ENCODE measurements at regions not wholly inside any gene's neighbourhood (a gene's known extent, or its start where the extent isn't known, plus 50 kb on each side); places are given as distances from the start of the nearest gene placed in this dataset.
"Not testable (repeated sequence)": the region's sequence is repeated elsewhere in the genome, so short reads cannot be mapped to it uniquely, and the experiment has no call there.

DNA sequence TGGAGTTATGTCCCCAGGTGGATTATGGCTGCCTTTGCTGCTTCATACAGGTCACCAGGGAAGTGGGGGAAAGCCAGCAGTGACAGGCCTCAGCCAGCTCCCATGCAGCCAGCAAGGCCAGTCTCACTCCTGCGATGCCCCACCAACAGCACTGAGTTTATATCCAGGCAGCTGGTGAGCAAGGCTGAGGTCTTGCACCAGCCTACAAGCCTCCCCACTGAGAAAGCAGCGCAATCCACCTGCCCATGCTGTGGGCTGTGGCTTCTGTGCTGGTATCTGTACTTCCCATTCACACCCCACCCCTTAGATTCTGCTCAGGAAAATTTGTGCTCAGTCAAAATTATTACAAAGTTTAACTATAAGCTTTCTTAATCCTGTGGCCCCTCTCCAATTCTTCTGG lies 153.5 kb downstream of the HHIP start:
- Mint-ChIP-seq H3K4me1 (no peaks in the 10 kb centered on the region), H3K27ac (no peak overlapping the region), H3K27me3 (no peaks in the 10 kb centered on the region), H3K9me3 (peaks cover 6% of the 10 kb centered on the region), H3K4me3 (no peak overlapping the region), H3K36me3 (no peaks in the 10 kb centered on the region)
- no peak for DNase-seq

DNA sequence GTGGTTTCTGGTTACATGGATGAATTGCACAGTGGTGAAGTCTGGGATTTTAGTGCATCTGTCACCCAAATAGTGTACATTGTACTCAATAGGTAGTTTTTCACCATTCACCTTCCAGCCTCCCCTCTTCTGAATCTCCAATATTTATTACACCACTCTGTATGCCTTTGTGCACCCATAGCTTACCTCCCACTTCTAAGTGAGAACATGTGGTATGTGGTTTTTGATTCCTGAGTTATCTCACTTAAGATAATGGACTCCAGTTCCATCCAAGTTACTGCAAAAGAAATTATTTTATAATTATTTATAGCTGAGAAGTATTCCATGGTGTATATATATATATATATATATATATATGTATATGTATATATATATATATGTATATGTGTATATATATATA lies 155.8 kb downstream of the HHIP start:
- no peak overlapping the region for H3K4me3 Mint-ChIP-seq
- no peaks in the 10 kb centered on the region for H3K36me3 Mint-ChIP-seq
- no peaks in the 10 kb centered on the region for H3K27me3 Mint-ChIP-seq
- peaks cover 4% of the 10 kb centered on the region for H3K9me3 Mint-ChIP-seq
- no peak for DNase-seq
- H3K4me1 Mint-ChIP-seq = no peaks in the 10 kb centered on the region
- H3K27ac Mint-ChIP-seq = no peak overlapping the region

DNA sequence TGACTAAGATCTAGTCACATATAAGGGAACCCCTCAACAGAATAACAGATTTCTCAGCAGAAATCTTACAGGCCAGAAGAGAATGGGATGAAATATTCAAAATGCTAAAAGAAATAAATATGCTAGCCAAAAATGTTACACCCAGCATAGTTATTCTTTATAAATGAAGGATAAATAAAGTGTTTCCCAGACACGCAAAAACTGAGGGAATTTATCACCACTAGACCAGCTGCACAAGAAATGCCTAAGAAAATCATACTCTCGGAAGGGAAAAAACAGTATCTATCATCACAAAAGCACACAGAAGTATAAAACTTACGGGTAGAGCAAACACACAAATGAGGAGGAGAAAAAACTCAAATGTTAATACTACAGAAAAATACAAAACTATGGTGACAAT lies 162.1 kb downstream of the HHIP start:
- no peak for DNase-seq
- Mint-ChIP-seq H3K27me3 (no peaks in the 10 kb centered on the region), H3K27ac (no peak overlapping the region), H3K9me3 (peaks cover 17% of the 10 kb centered on the region), H3K4me3 (no peak overlapping the region), H3K4me1 (no peaks in the 10 kb centered on the region), H3K36me3 (no peaks in the 10 kb centered on the region)

DNA sequence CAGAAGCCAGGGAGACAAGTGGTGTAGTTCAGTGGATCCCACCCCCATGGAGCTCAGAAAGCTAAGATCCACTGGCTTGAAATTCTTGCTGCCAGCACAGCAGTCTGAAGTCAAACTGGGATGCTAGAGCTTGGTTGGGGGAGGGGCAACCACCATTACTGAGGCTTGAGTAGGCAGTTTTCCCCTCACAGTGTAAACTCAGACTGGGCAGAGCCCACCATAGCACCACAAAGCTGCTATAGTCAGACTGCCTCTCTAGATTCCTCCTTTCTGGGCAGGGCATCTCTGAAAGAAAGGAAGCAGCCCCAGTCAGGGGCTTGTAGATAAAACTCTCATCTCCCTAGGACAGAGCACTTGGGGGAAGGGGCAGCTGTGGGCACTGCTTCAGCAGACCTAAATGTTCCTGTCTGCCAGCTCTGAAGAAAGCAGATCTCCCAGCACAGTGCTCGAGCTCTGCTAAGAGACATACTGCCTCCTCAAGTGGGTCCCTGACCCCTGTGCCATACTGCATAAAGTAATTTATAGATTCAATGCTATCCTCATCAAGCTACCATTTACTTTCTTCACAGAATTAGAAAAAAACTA lies 163.2 kb downstream of the HHIP start:
- no peaks in the 10 kb centered on the region for H3K4me1 Mint-ChIP-seq
- no peaks in the 10 kb centered on the region for H3K36me3 Mint-ChIP-seq
- H3K4me3 Mint-ChIP-seq = no peak overlapping the region
- no peaks in the 10 kb centered on the region for H3K27me3 Mint-ChIP-seq
- H3K9me3 Mint-ChIP-seq = peaks cover 18% of the 10 kb centered on the region
- DNase-seq = no peak
- H3K27ac Mint-ChIP-seq = no peak overlapping the region

DNA sequence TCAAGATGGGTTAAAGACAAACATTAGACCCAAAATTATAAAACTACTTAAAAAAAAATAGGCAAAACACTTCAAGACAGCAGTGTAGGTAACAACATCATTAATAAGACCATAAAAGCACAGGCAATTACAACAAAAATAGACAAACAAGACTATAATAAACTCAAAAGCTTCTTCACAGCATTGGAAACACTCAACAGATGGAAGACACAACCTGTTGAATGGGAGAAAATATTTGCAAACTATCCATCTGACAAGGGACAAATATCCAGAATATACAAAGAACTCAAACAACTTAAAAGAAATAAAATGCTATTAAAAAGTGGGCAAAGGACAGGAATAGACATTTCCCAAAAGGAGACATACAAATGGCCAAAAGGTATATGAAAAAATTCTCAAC lies 170.7 kb downstream of the HHIP start:
- no peak overlapping the region for H3K27ac Mint-ChIP-seq
- H3K4me3 Mint-ChIP-seq = no peak overlapping the region
- H3K27me3 Mint-ChIP-seq = no peaks in the 10 kb centered on the region
- peaks cover 5% of the 10 kb centered on the region for H3K9me3 Mint-ChIP-seq
- H3K4me1 Mint-ChIP-seq = no peaks in the 10 kb centered on the region
- no peaks in the 10 kb centered on the region for H3K36me3 Mint-ChIP-seq
- DNase-seq = no peak

DNA sequence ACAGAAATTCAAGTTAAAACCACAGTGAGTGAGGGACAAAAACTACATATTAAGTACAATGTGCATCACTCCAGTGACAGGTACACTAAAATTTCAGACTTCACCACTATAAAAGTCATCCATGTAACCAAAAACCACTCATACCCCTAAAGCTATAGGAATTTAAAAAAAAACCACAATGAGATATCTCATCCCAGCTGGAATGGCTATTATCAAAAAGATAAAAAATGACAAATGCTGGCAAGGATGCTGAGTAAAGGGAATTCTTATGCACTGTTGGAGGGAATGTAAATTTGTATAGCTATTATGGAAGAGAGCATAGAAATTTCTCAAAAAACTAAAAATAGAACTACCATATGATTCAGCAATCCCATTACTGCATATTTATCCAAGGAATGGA lies 171.1 kb downstream of the HHIP start:
- no peaks in the 10 kb centered on the region for H3K27me3 Mint-ChIP-seq
- H3K36me3 Mint-ChIP-seq = no peaks in the 10 kb centered on the region
- H3K9me3 Mint-ChIP-seq = peaks cover 3% of the 10 kb centered on the region
- H3K4me3 Mint-ChIP-seq = no peak overlapping the region
- H3K4me1 Mint-ChIP-seq = no peaks in the 10 kb centered on the region
- no peak overlapping the region for H3K27ac Mint-ChIP-seq
- DNase-seq = no peak

DNA sequence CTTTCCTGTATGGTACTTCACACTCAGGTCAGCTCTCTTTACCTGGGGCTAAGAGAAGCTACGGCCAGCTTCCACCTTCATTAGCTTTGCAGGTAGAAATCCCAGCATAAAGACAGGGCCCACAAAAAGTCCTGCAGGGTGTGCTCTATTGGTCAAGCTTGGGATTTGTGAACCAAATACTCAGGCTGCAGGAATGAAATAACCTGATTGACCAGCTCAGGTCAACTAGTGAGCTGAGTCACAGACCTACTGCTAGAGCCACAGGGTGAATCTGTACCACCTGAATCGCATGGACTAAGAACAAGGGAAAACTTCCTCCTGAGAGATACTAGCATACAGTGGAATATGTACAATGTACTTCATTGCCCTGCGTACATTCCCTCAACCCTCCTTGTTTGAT lies 172.2 kb downstream of the HHIP start:
- Mint-ChIP-seq H3K27ac (no peak overlapping the region), H3K4me1 (no peaks in the 10 kb centered on the region), H3K4me3 (no peak overlapping the region), H3K36me3 (no peaks in the 10 kb centered on the region), H3K9me3 (peaks cover 2% of the 10 kb centered on the region), H3K27me3 (no peaks in the 10 kb centered on the region)
- no peak for DNase-seq

DNA sequence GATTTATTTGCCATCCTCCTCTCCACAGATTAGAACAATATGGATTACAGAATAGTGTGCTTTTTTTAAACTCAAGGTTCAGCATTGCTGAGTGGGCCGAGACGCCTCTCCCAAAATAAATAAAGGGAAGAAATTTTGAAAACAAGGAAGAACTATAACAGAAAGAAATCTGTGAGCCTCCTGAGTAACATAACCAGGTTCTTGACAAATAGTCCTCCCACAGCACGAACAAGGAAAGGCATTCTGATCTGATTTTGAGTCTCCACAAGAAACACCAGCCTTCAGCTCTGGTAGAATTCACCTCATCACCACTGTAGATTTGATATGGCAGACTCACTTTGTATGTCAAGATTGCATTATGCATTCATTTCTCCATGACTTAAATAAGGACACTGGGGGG lies 173.6 kb downstream of the HHIP start:
- Mint-ChIP-seq H3K4me1 (no peaks in the 10 kb centered on the region), H3K9me3 (peaks cover 2% of the 10 kb centered on the region), H3K36me3 (no peaks in the 10 kb centered on the region), H3K27ac (no peak overlapping the region), H3K27me3 (no peaks in the 10 kb centered on the region), H3K4me3 (no peak overlapping the region)
- DNase-seq = no peak

DNA sequence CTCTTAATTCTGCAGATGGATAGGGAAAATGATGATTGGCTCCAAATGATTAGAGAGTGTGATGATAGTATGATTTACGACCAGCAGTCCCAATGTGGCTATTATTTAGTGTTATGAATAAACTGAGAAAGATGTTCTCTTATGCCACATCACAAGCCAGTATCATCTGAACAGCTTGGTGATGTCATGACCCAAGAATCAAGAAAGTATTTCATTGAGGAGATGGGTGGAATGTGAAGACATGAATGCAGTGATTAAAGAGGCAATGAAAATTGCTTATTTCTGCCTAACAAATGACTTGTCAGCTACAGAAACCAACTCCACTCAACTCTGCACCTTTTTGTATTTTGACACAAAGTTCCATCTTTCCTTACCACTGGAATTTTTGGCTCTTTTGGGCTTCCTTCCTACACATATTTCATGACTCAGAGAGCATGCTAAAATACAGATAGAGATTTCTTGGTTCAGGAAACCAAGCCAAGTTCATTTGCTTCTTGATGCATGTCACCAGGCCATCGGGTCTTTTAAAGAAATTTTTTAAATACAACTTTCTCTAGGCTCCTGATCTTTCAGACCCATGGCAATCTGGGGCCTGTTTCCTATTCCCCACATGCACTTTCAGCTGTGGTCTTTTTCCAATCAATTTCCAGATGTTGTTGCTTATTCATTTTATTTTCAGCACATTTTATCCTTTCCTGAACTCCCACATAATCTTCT lies 174.2 kb downstream of the HHIP start:
- Mint-ChIP-seq H3K9me3 (peaks cover 2% of the 10 kb centered on the region), H3K4me3 (no peak overlapping the region), H3K4me1 (no peaks in the 10 kb centered on the region), H3K36me3 (no peaks in the 10 kb centered on the region), H3K27me3 (no peaks in the 10 kb centered on the region), H3K27ac (no peak overlapping the region)
- no peak for DNase-seq

DNA sequence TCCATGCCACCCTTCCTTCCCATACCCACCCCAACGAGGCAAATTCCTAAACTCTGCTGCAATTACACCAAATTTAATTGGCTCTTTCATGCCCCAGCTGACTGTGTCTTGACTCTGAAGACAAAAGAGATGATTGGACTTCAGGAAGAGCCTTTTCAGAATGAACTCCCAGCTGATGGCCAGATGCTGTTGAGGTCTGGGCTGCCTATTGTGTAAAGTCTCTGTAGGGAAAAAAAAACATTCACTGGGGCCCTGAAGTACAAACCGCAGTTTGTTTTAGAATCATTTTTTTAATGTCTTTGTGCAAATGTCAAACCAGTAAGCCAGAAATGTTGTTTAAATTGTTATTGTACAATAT lies 174.8 kb downstream of the HHIP start:
- Mint-ChIP-seq H3K4me3 (no peak overlapping the region), H3K27me3 (no peaks in the 10 kb centered on the region), H3K9me3 (peaks cover 2% of the 10 kb centered on the region), H3K36me3 (no peaks in the 10 kb centered on the region), H3K27ac (no peak overlapping the region), H3K4me1 (no peaks in the 10 kb centered on the region)
- DNase-seq = no peak

DNA sequence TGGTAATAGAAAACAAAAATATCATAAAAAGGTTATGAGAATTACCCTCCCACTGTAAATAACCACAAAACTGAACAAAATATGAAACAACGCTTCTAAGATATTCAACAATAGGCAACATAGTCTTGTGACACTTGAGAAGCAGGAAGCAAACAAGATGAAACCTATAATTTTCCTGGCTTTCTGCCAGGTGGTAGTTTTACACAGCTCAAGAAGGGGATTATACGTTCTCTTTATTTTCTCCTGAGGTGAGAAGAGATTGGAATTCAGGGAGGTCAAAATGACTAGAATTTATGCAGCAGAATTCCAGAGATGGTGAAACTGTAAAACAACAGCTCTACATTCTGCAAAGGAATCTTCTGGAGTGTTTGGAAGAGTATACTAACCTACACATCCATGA lies 186.0 kb downstream of the HHIP start:
- Mint-ChIP-seq H3K4me3 (no peak overlapping the region), H3K9me3 (no peaks in the 10 kb centered on the region), H3K36me3 (no peaks in the 10 kb centered on the region), H3K27ac (no peak overlapping the region), H3K27me3 (no peaks in the 10 kb centered on the region), H3K4me1 (no peaks in the 10 kb centered on the region)
- DNase-seq = no peak

DNA sequence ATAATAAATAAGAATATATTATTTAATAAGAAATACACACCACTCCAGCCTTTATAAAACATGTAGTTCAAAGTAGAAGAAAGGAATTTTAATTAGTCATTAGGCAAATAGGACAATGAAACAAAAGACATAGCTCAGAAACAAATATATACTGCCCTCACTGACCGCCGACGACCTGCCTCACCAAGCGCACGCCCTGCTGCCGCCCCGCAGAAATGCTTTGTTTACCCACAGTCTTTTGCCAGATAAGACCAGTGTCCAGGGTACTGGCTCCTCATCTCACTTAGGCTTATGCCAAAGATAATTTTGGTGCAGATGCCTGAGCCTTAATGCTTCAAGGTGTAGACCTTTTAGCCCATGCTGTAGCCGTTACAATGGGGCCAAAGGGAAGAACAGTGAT lies 199.5 kb downstream of the HHIP start:
- Mint-ChIP-seq H3K27me3 (no peaks in the 10 kb centered on the region), H3K9me3 (peaks cover 14% of the 10 kb centered on the region), H3K4me1 (no peaks in the 10 kb centered on the region), H3K4me3 (no peak overlapping the region), H3K27ac (no peak overlapping the region), H3K36me3 (no peaks in the 10 kb centered on the region)
- no peak for DNase-seq

DNA sequence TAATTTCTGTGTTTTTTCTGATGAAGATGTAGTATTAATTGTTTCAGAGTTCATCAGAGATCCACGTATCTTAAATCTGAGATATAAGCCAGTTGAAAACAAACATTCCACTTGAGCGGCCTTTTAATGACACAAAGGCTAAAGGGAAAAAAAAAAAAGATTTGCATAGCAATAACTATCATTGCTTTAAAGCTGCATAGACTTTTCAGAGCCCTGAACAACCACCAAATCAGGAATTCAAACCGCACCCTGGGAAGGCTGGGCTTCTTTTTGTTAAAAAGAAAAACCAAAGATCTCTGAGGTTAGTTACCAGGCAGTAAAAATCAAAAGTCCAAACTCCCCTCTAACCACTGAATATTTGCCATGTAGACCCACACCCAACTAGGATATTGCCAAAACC lies 206.0 kb downstream of the HHIP start:
- Mint-ChIP-seq H3K4me3 (no peak overlapping the region), H3K27me3 (no peaks in the 10 kb centered on the region), H3K4me1 (no peaks in the 10 kb centered on the region), H3K27ac (no peak overlapping the region), H3K36me3 (no peaks in the 10 kb centered on the region), H3K9me3 (no peaks in the 10 kb centered on the region)
- DNase-seq = no peak

DNA sequence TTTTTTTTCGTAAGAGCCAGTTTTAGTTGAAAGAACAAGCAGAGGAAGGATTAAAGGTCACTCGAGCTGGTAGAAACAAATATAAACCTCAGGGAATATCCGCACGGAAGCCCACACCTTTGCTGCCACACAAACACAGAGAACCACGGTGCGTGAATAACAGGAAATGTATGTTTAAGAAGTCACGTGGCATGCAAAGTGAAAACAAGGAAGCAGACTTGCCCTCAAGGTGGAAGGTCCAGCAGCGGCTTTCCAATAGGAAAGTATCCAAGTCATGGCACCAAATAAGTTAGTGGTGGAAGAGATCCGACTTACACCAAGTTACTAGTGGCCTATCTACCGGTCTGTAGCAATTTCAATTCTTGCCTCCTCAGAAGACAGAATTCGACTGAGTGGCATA lies 215.5 kb downstream of the HHIP start:
- no peaks in the 10 kb centered on the region for H3K4me1 Mint-ChIP-seq
- no peak for DNase-seq

DNA sequence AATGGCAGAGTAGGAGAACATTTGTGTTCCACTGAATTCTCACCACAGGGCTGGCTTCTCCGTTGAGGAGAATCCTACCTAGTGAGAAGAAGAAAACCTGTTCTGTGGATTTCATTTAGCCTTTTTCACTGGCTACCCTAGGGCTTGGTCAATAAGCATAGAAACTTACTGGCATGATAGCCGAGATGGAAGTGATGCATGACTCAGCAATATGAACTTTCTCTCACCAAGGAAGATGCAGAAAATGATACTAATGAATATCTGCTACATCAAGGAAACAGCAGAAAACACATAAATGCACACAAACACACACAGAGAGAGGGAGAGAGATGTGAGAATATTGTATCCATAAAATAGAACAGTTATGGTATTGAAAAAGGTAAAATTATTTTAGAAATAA lies 216.3 kb downstream of the HHIP start:
- no peak overlapping the region for H3K27ac Mint-ChIP-seq
- H3K36me3 Mint-ChIP-seq = no peaks in the 10 kb centered on the region
- H3K27me3 Mint-ChIP-seq = no peaks in the 10 kb centered on the region
- no peaks in the 10 kb centered on the region for H3K4me1 Mint-ChIP-seq
- no peak overlapping the region for H3K4me3 Mint-ChIP-seq
- peaks cover 18% of the 10 kb centered on the region for H3K9me3 Mint-ChIP-seq
- no peak for DNase-seq

More for the DNA sequence above, 215.5 kb downstream of the HHIP start:
- H3K36me3 Mint-ChIP-seq = no peaks in the 10 kb centered on the region
- H3K27me3 Mint-ChIP-seq = no peaks in the 10 kb centered on the region
- no peak overlapping the region for H3K4me3 Mint-ChIP-seq
- H3K9me3 Mint-ChIP-seq = peaks cover 15% of the 10 kb centered on the region
- H3K27ac Mint-ChIP-seq = no peak overlapping the region

DNA sequence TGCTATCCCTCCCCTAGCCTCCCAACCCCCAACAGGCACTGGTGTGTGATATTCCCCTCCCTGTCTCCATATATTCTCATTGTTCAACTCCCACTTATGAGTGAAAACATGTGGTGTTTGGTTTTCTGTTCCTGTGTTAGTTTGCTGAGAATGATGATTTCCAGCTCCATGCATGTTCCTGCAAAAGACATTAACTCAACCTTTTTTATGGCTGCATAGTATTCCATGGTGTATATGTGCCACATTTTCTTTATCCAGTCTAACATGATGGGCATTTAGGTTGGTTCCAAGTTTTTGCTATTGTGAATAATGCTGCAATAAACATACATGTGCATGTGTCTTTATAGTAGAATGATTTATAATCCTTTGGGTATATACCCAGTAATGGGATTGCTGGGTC lies 218.9 kb downstream of the HHIP start:
- H3K4me3 Mint-ChIP-seq, H3K4me1 Mint-ChIP-seq, H3K36me3 Mint-ChIP-seq, H3K27ac Mint-ChIP-seq, DNase-seq, H3K27me3 Mint-ChIP-seq: not testable (repeated sequence)
- H3K9me3 Mint-ChIP-seq = peaks cover 19% of the 10 kb centered on the region

Data from activated naive CD8-positive, alpha-beta T cell treated with anti-CD3 and anti-CD28 coated beads for 36 hours (primary cell).